ENCODE measurements at regions not wholly inside any gene's neighbourhood (a gene's known extent, or its start where the extent isn't known, plus 50 kb on each side); places are given as distances from the start of the nearest gene placed in this dataset.
"Not testable (repeated sequence)": the region's sequence is repeated elsewhere in the genome, so short reads cannot be mapped to it uniquely, and the experiment has no call there.

DNA sequence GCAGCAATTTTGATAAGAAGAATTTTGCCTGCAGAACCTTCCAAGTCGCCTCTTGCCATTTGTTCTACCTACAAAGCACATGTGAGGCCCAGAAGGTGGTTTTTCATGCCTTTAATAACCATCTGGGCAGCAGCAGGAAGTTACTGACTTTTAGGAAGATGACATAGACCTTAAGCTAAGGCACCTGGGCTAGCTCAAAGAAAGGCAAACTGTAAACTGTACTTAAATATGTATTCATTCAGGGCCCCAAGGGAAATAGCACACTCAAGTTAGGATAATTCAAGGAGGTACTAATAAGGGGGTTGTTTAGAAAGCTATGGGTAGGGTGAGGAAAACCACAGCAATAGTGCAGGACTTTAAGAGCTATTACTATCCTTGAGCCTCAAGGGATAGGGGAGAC, 57.3 kb upstream of the HSPB3 start:
- Histone ChIP-seq H3K4me3 (no peak overlapping the region), H4K20me1 (ENCODE audit: insufficient read depth, poor library complexity, severe bottlenecking) (no peaks in the 10 kb centered on the region), H3K36me3 (replicated peaks; ENCODE audit: insufficient read depth, low read depth) (no peaks in the 10 kb centered on the region), H3K4me1 (ENCODE audit: insufficient read depth) (peaks cover 10% of the 10 kb centered on the region), H3K9me2 (replicated peaks; ENCODE audit: insufficient read depth) (no peaks in the 10 kb centered on the region), H2AFZ (no peak overlapping the region), H3K4me2 (no peak overlapping the region), H3K79me2 (no peaks in the 10 kb centered on the region), H3K9me3 (ENCODE audit: low read depth) (no peaks in the 10 kb centered on the region), H3K27me3 (no peaks in the 10 kb centered on the region), H3K27ac (no peak overlapping the region)
- no peak for TF ChIP-seq EZH2 (IDR thresholded peaks at IDR 0.05; ENCODE audit: borderline replicate concordance)
- TF ChIP-seq EZH2phosphoT487 (IDR thresholded peaks at IDR 0.05; ENCODE audit: low read depth, severe bottlenecking, unreplicated experiment), result no peak
- TF ChIP-seq CTCF (IDR thresholded peaks at IDR 0.05; ENCODE audit: poor library complexity), result no peak
- no peak for DNase-seq (ENCODE audit: low spot score)
- 96% methylated on average over 1 of the region's 1 CpG for WGBS (ENCODE audit: low lambda C conversion rate, missing lambda C conversion rate)

DNA sequence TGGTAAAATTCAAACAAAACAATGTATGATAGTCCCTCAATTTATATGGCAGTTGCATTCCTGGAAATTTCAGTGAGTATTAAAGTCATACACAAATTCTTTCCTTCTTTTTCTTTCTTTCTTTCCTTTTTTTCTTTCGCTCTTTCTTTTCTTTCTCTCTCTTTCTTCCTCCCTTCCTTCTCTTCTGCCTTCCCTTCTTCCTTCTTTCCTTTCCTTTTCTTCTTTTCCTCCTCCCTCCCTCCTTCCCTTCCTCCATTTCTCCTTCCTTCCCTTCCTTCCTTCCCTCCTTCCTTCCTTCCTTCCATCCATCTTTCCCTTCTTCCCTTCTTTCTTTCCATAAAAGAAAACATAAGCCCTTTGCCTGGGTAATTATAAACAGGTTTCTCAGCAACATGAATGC, 58.1 kb upstream of the HSPB3 start:
- no peak overlapping the region for H3K4me3 ChIP-seq
- no peaks in the 10 kb centered on the region for H3K36me3 ChIP-seq (replicated peaks; ENCODE audit: insufficient read depth, low read depth)
- H3K9me3 ChIP-seq (ENCODE audit: low read depth), result no peaks in the 10 kb centered on the region
- WGBS (ENCODE audit: low lambda C conversion rate, missing lambda C conversion rate), result no CpG with 5 or more reads among the region's 1 CpG
- H3K79me2 ChIP-seq, result no peaks in the 10 kb centered on the region
- TF ChIP-seq EZH2 (IDR thresholded peaks at IDR 0.05; ENCODE audit: borderline replicate concordance), result no peak
- TF ChIP-seq EZH2phosphoT487 (IDR thresholded peaks at IDR 0.05; ENCODE audit: low read depth, severe bottlenecking, unreplicated experiment), result no peak
- no peak for TF ChIP-seq CTCF (IDR thresholded peaks at IDR 0.05; ENCODE audit: poor library complexity)
- no peaks in the 10 kb centered on the region for H4K20me1 ChIP-seq (ENCODE audit: insufficient read depth, poor library complexity, severe bottlenecking)
- no peaks in the 10 kb centered on the region for H3K27me3 ChIP-seq
- H3K4me1 ChIP-seq (ENCODE audit: insufficient read depth), result peaks cover 10% of the 10 kb centered on the region
- no peak for DNase-seq (ENCODE audit: low spot score)
- no peak overlapping the region for H3K4me2 ChIP-seq
- H3K9me2 ChIP-seq (replicated peaks; ENCODE audit: insufficient read depth), result no peaks in the 10 kb centered on the region
- H2AFZ ChIP-seq, result no peak overlapping the region
- no peak overlapping the region for H3K27ac ChIP-seq

DNA sequence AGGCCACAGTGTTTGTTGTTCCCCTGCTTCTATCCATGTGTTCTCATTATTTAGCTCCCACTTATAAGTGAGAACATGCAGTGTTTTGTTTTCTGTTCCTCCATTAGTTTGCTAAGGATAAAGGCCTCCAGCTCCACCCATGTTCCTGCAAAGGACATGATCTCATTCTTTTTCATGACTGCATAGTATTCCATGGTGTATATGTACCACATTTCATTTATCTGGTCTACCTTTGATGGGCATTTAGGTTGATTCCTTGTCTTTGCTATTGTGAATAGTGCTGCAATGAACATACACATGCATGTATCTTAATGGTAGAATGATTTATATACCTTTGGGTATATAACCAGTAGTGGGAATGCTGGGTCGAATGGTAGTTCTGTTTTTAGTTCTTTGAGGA, 62.5 kb upstream of the HSPB3 start:
- not testable (repeated sequence) for H2AFZ ChIP-seq; H3K27ac ChIP-seq; DNase-seq (ENCODE audit: low spot score); H3K4me3 ChIP-seq; H3K9me3 ChIP-seq (ENCODE audit: low read depth); H3K36me3 ChIP-seq (replicated peaks; ENCODE audit: insufficient read depth, low read depth); H3K9me2 ChIP-seq (replicated peaks; ENCODE audit: insufficient read depth); H3K4me2 ChIP-seq; H4K20me1 ChIP-seq (ENCODE audit: insufficient read depth, poor library complexity, severe bottlenecking); H3K27me3 ChIP-seq; H3K4me1 ChIP-seq (ENCODE audit: insufficient read depth); H3K79me2 ChIP-seq
- whole genome bisulfite sequencing (ENCODE audit: low lambda C conversion rate, missing lambda C conversion rate), result 88% methylated on average over 1 of the region's 1 CpG

- H3K36me3 ChIP-seq (replicated peaks; ENCODE audit: insufficient read depth, low read depth), result no peaks in the 10 kb centered on the region
- H3K4me2 ChIP-seq, result no peak overlapping the region
- DNase-seq (ENCODE audit: low spot score), result no peak
- no peak overlapping the region for H3K4me3 ChIP-seq
- no peak overlapping the region for H2AFZ ChIP-seq
- H3K9me2 ChIP-seq (replicated peaks; ENCODE audit: insufficient read depth), result no peaks in the 10 kb centered on the region
- H4K20me1 ChIP-seq (ENCODE audit: insufficient read depth, poor library complexity, severe bottlenecking), result no peaks in the 10 kb centered on the region
- peak overlapping the region; percentile 43 for H3K27ac ChIP-seq
- H3K27me3 ChIP-seq, result no peaks in the 10 kb centered on the region
- TF ChIP-seq CTCF (IDR thresholded peaks at IDR 0.05; ENCODE audit: poor library complexity) (no peak), EZH2phosphoT487 (IDR thresholded peaks at IDR 0.05; ENCODE audit: low read depth, severe bottlenecking, unreplicated experiment) (no peak), EZH2 (IDR thresholded peaks at IDR 0.05; ENCODE audit: borderline replicate concordance) (no peak)
- no peaks in the 10 kb centered on the region for H3K79me2 ChIP-seq
- WGBS (ENCODE audit: low lambda C conversion rate, missing lambda C conversion rate), result 93% methylated on average over 5 of the region's 5 CpGs
- no peaks in the 10 kb centered on the region for H3K9me3 ChIP-seq (ENCODE audit: low read depth)
- peaks cover 11% of the 10 kb centered on the region for H3K4me1 ChIP-seq (ENCODE audit: insufficient read depth)
These were observed 64.9 kb upstream of the HSPB3 start for GRCh38 chr5:54390539-54391031.
